RPMI7951 (cell line): ENCODE measurements at regions not wholly inside any gene's neighbourhood (a gene's known extent, or its start where the extent isn't known, plus 50 kb on each side); places are given as distances from the start of the nearest gene placed in this dataset.
A peak's percentile ranks its signal among the peaks of the same experiment; 100 is the strongest.
"Not testable (repeated sequence)": the region's sequence is repeated elsewhere in the genome, so short reads cannot be mapped to it uniquely, and the experiment has no call there.

ENCODE experiments used
- DNase-seq: peaks from one replicate; pipeline ENCODE4 v3.0.0-alpha.2; 2012; ENCODE audit warnings: low read depth

GRCh38 chr7:54898659-54899340 is 120.0 kb upstream of the EGFR start:
- DNase-seq: no peak

DNA sequence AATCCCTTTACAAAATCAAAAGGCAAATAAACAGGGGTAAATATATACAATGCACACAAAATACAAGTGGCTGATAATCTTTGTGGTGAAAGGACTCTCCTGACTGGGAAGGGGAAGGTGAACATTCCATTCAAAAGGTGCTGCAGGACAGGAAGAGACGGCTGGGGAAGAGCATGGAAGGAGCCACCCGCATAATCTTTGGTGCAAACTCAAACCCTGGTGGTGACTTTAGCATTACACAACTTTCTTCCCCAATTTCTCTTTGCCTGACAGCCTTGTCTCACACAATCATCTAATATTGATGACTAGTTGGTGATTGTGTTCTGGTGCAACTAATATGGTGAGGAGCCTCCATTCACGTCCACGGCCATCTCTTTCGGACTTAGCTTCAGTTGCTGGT is 117.0 kb upstream of the EGFR start:
- no peak for DNase-seq

DNA sequence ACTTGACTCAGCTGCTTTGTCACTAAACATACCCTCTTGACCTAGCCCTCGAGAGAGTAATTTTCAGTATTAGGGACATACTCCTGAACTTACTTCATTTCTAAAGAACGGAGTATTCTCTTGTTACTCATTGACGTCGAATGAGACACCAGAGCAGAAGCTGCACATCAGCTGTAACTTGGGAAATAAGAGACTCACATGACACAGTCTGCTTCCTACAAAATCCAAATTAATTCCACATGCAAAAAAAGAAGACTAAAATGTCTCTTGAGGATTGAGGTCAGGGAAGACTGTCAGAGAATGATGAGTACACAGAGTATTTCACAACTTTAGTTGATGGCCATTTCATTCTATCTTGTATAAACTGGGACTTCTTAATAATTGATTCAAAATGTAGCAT is 114.7 kb upstream of the EGFR start:
- DNase-seq: peak; percentile 82

DNA sequence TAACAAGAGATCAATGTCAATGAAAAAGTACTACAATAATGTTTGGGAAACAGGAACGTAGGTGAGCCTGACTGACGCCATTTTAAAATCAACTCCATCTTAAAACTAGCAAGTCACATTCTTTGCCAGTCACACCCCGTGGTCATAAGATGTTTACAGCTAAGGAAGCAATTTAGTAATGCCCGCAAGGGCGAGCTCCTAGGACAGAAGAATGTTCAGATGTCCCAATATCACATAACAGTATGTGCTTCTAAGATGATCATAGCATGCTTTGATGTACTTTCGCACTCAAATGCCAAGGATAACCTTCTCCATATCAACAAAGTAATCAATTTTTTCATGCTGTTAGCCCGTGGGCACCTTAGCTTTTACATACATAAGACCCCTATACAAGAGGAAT is 113.8 kb upstream of the EGFR start:
- DNase-seq: peak; percentile 64

GRCh38 chr7:54906963-54907362 is 111.9 kb upstream of the EGFR start:
- no peak for DNase-seq

- no peak for DNase-seq
Measured at GRCh38 chr7:54907981-54908380, 110.8 kb upstream of the EGFR start.

DNA sequence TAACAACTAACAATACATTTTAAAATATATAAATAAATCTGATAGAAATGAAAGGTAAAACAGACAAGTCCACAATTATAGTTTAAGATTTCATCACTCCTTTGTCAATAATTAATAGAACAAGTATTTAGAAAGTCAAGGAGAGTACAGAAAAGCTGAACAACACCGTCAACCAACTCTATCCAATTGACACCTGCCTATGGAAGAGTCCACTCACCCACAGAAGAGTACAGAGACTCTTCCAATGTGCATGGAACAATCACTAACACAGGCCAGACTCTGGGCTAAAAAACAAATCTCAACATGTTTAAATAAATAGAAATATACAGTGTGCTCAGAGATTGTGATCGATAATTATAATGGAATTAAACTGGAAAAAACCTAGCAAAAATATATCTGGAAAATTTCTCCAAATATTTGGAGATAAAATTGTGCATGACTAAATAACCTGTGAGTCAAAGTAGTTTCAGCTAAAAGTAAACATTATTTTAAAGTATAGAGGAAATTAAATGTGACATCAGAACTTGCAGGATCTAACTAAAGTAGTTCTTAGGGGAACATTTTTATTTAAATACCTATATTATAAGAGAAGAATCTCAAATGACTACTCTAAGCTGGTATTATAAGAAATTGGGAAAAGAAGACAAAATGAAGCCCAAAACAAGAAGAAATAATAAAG is 109.9 kb upstream of the EGFR start:
- no peak for DNase-seq

GRCh38 chr7:54915870-54916598 is 102.8 kb upstream of the EGFR start:
- no peak for DNase-seq

DNA sequence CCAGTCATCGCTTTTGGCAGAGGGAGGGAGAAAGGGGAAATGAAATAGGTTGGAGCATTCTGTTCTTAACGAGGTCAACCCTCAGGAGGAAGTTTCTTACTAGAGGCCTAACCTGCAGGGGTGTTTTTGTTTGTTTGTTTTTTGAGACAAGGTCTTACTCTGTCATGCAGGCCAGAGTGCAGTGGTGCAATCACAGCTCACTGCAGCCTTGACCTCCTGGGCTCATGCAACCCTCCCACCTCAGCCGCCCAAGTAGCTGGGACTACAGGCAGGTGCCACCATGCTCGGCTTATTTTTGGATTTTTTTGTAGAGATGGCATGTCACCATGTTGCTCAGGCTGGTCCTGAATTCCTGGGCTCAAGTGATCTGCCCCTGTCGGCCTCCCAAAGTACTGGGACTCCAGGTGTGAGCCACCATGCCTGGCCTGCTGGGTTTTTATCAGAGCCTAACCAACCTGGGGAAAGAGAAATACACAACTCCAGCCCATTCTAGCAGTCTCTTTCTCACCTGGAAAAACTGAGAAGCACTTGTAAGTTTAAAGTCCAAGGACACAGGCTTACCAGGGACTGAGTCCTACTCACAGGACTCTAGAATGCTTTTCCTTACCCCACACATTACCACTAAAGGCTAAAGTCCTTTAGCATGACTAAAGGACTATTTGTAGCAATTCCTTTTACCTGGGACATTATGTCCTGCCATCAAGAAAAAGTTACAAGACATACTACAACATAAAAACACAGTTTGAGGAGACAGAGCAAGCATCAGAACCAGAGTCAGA is 101.0 kb upstream of the EGFR start:
- no peak for DNase-seq

DNA sequence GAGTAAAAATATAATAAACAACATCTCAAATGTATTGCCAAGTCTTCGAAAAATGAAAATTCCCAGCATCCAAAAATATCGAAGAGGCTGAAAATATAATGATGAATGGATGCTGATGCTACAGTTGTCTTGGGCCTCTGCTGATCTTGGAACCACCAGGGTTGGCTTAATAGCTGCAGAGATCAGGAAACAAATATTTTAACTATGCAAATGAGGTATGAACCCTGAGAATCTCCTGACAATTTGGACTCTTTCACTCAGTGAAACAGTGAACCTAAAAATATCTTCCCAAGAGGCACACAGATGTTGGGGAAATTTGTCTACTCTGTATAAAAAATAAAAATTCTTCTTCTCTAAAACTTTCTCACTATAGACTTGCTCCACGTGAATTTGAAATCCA is 97.7 kb upstream of the EGFR start:
- DNase-seq: no peak

- no peak for DNase-seq
Measured at GRCh38 chr7:54931532-54931931, 87.3 kb upstream of the EGFR start.

DNA sequence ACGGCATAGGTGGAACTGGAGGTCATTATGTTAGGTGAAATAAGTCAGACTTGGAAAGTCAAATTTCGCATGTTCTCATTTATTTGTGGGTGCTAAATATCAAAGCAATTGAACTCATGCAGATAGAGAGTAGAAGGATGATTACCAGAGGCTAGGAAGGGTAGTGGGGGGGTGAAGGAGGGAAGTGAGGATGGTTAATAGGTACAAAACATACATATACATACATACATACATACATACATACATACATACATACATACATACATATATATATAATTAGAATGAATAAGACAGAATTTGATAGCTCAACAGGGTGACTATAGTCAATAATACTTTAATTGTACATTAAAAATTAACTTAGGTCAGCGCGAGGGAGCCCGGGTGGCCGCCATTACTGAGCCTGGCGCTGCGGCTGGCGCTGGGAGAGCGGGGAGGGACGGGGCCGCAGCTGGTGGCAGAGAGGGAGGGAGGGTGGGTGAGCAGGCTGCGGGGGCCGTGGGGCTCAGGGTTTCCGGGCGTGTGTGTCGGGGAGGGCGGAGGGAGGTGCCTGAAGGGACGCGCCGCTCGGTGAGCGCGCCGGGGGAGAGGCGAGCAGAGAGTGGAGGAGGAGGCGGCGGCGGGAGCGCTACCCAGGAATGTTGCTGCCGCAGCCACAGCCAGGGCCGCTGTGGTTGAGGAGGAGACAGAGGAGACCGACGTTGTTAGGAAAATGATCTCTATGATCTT is 85.8 kb upstream of the EGFR start:
- DNase-seq: peak; percentile 93

DNA sequence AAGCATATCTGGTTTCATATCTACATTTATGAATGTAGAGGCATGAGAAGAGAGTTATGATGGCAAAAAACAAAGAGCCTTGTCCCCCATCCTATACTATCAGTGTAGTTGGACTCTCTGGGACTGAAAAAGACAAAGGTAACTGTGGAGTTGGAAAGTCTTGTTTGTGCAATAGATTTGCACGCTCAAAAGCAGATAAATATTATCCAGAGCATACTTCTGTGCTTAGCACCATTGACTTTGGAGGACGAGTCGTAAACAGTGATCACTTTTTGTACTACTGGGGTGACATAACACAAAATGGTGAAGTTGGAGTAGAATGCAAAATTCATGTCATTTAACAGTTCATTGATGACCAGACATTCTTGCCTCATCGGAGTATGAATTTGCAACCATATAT is 85.2 kb upstream of the EGFR start:
- DNase-seq: no peak

DNA sequence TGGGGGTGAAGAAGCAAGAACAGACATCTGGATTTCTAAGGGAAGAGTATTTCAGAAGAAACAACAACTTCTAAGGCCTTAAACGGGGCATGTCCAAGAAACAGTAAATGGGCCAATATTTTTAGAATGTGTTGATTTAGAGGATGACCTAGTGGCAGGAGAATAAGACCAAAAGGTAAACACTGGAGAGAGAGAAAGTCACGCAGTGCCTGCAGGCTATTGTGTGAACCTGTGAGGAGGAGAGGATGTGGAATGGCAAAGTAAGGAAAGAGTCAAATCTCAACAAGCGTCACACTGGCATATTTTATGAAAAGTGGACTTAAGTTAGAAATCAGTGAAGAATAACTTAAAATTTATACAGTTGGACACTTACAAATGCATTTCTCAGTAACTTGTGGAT is 78.1 kb upstream of the EGFR start:
- peak; percentile 24 for DNase-seq

DNA sequence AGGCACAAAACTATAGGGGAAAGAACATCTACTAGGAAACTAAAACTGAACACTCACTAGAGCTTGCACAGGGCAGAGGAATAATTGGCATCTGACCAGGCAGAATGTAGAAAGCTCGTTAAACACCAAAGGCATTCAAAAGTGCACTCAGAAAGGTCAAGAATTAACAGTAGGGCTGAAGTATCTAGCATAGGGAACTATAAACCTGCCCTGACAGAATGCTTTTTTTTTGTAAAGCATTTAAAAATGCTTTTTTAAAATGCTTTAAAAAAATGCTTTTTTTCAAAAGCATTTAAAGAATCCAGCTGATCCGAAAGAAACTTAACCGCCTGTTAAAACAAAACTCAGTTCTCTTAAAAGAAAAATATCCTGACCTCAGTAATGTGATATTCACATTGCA is 74.6 kb upstream of the EGFR start:
- DNase-seq: peak; percentile 51

- no peak for DNase-seq
Measured at GRCh38 chr7:54946271-54946670, 72.5 kb upstream of the EGFR start.

GRCh38 chr7:54946764-54947163 is 72.1 kb upstream of the EGFR start:
- DNase-seq: no peak

DNA sequence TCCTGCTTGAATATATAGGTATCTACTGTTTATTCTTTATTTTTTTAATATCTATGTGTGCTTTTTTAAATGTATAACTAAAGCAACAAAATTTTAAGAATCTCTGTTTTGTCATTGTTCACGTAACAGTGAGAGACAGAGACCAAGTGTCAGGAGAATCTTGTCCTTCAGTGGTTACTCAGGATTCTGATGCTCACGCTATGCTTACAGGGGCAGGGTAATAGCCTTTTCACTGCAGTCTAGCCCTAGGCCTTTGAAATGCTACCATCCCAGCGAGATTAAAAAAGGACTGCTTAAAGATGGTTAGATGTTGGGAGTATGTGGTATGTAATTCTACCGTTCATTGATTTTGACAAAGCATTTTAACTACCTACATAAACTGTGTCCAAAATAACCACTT is 71.6 kb upstream of the EGFR start:
- no peak for DNase-seq

- not testable (repeated sequence) for DNase-seq
Measured at GRCh38 chr7:54949514-54949913, 69.3 kb upstream of the EGFR start.

DNA sequence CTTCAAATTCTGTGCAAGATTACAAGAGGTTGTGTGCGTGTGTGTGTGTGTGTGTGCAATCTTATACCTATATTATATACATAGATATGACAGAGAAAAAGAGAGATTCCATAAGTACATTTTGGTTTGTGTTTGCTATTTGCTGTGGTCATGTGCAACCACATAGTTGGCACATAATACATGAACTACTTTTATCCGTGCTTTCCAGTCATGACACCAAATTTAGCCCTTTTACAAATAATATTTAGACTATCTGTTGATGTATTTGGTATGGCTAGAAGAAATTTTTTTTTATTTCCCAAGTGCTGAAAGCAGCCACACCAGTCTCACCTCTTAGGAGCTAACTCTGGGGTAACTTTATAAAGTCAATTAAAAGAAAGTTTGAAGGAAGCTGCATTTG is 63.5 kb upstream of the EGFR start:
- DNase-seq: no peak

GRCh38 chr7:54955696-54956420 is 63.0 kb upstream of the EGFR start:
- peak; percentile 56 for DNase-seq
